ENCODE measurements at regions not wholly inside any gene's neighbourhood (a gene's known extent, or its start where the extent isn't known, plus 50 kb on each side); places are given as distances from the start of the nearest gene placed in this dataset.

DNA sequence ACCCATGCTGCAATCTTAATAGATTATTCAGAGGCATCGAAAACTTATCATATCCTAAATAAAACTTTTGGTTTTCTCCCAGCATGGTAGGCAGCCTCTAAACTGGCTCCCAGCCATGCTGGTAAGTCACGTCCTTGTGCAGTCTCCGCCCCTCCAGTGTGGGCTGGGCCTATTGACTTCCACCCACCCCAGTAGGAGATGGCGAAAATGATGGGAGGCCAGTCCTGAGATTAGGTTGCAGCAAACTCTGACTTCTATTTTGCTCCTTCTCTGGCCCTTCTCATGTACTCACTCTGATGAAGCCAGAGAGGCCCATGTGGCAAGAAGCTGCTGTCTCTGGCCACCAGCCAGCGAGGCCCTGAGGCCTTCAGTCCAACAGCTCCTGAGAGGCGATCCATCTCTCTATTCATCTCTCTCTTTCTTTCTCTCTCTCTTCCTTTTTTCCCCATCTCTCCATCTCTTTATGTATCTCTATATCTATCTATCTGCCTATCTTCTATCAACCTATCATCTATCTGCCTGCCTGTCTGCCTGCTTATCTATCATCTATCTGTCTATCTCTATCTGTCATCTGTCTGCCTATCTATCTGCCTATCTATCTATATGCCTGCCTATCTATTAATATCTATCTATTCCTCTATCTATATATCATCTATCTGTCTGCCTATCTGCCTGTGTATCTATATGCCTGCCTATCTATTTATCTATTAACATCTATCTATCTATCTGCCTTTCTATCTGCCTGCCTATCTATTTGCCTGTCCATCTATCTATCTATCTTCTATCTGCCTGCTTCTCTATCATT is 52.7 kb upstream of the STX16 start:
- no peak overlapping the region for H2BK120ac ChIP-seq (replicated peaks; ENCODE audit: low read depth, low read length)
- ChIA-PET POLR2A (ENCODE audit: partially characterized antibody) (no interaction called here), CTCF (ENCODE audit: partially characterized antibody) (interaction anchor here (0.7 kb wide), 1 partner anchor 9 kb away, joined by 3 read pairs; no protein-coding TSS in a partner anchor)
- no peak overlapping the region for H3K4ac ChIP-seq (replicated peaks; ENCODE audit: insufficient read length, low read depth, low read length)
- 89% methylated on average over 6 of the region's 6 CpGs; no CpG with 5 or more reads in 1 of the 2 experiments for WGBS, 2 experiments (ENCODE audit: extremely low coverage in 1 of 2, insufficient coverage in 1 of 2, insufficient read length in 1 of 2, insufficient replicate concordance in 2 of 2, low coverage in 1 of 2, low lambda C conversion rate in 2 of 2, missing lambda C conversion rate in 1 of 2)
- no peak overlapping the region for H3K23ac ChIP-seq (ENCODE audit: insufficient read length)
- no peak overlapping the region for H3K4me2 ChIP-seq (ENCODE audit: insufficient read depth in 1 of 2, low read depth in 2 of 2, low read length in 2 of 2)
- no peak overlapping the region for H3K4me3 ChIP-seq (ENCODE audit: extremely low read depth in 1 of 4, insufficient read depth in 2 of 4, low read depth in 3 of 4, low read length in 4 of 4)
- no peak overlapping the region for H2AFZ ChIP-seq (ENCODE audit: low read length)
- no peaks in the 10 kb centered on the region for H3K27me3 ChIP-seq (replicated peaks in 1 of 4; ENCODE audit: control insufficient read depth in 3 of 4, extremely low read depth in 1 of 4, insufficient read depth in 3 of 4, low read length in 3 of 4)
- FAIRE-seq (no peak), DNase-seq (ENCODE audit: low read depth in 1 of 2, low spot score in 2 of 2) (no peak)
- no peak overlapping the region for H2BK5ac ChIP-seq (ENCODE audit: low read depth, low read length)
- H3K23me2 ChIP-seq (ENCODE audit: low read depth, low read length) = no peaks in the 10 kb centered on the region; the same call in 1 of the 2 replicates
- no peak overlapping the region for H2AK5ac ChIP-seq (ENCODE audit: low read depth, low read length)
- H3K14ac ChIP-seq (ENCODE audit: insufficient read length) = no peak overlapping the region
- H2BK15ac ChIP-seq (ENCODE audit: low read length) = no peak overlapping the region
- H3K4me1 ChIP-seq (replicated peaks in 1 of 4; ENCODE audit: control insufficient read depth in 3 of 4, insufficient read depth in 4 of 4, low read length in 3 of 4) = no peaks in the 10 kb centered on the region
- no peak overlapping the region for H3K56ac ChIP-seq (replicated peaks; ENCODE audit: insufficient read length, low read depth, low read length)
- H3K79me1 ChIP-seq (ENCODE audit: low read depth, low read length) = no peaks in the 10 kb centered on the region
- H4K5ac ChIP-seq (ENCODE audit: insufficient read length, low read depth, low read length) = no peak overlapping the region
- H4K8ac ChIP-seq (ENCODE audit: extremely low read depth, insufficient read depth, low read length) = no peak overlapping the region
- H4K20me1 ChIP-seq (replicated peaks in 1 of 2; ENCODE audit: control insufficient read depth in 1 of 2, insufficient read depth in 2 of 2, low read length in 2 of 2) = no peaks in the 10 kb centered on the region
- no peaks in the 10 kb centered on the region for H3K9me3 ChIP-seq (ENCODE audit: insufficient read depth in 2 of 2, low read depth in 1 of 2, low read length in 1 of 2)
- no peaks in the 10 kb centered on the region for H3K79me2 ChIP-seq (ENCODE audit: control insufficient read depth in 1 of 2, insufficient read depth in 2 of 2, low read length in 2 of 2)
- no peak overlapping the region for H3K18ac ChIP-seq (ENCODE audit: extremely low read depth, low read length)
- H2BK12ac ChIP-seq (ENCODE audit: low read depth, low read length) = no peak overlapping the region
- H3K9ac ChIP-seq (replicated peaks in 1 of 4; ENCODE audit: extremely low read depth in 1 of 4, low read depth in 3 of 4, low read length in 3 of 4) = no peak overlapping the region
- H3K36me3 ChIP-seq (ENCODE audit: control insufficient read depth in 2 of 4, insufficient read depth in 4 of 4, low read length in 3 of 4) = no peaks in the 10 kb centered on the region
- no peak overlapping the region for H3K27ac ChIP-seq (ENCODE audit: low read depth, low read length)
- H2BK20ac ChIP-seq (ENCODE audit: low read length) = no peak overlapping the region
- H4K91ac ChIP-seq (replicated peaks; ENCODE audit: insufficient read length, low read length) = no peak overlapping the region
- no peak for TF ChIP-seq MAX (IDR thresholded peaks at IDR 0.05)
- TF ChIP-seq CHD2 (IDR thresholded peaks at IDR 0.05; ENCODE audit: low read length) = no peak
- TF ChIP-seq E2F6 (IDR thresholded peaks at IDR 0.05) = no peak

Data from H1 (cell line).